ENCODE measurements at regions not wholly inside any gene's neighbourhood (a gene's known extent, or its start where the extent isn't known, plus 50 kb on each side); places are given as distances from the start of the nearest gene placed in this dataset.

- TF ChIP-seq EZH2phosphoT487 (IDR thresholded peaks at IDR 0.05; ENCODE audit: insufficient read depth, low read depth) = no peak
- no peak for TF ChIP-seq EZH2 (IDR thresholded peaks at IDR 0.05; ENCODE audit: insufficient read depth, poor library complexity, severe bottlenecking)
These were observed 988.3 kb downstream of the PCDH19 start for GRCh38 chrX:99421796-99422195.
